Peyer's patch (tissue), 4 donors: ENCODE measurements at regions not wholly inside any gene's neighbourhood (a gene's known extent, or its start where the extent isn't known, plus 50 kb on each side); places are given as distances from the start of the nearest gene placed in this dataset.

ENCODE experiments used
- DNase-seq, 3 donors: peaks; one replicate each; pipeline ENCODE4 v3.0.0-alpha.2; 2017 to 2019
- H3K27ac ChIP-seq, 4 donors: fragments of 200-600 bp; sonication (generic); one replicate each; pipeline ENCODE4 v1.5.1; 2016 to 2019
- H3K27me3 ChIP-seq, 2 donors: fragments of 200-600 bp; sonication (generic); one replicate each; pipeline ENCODE4 v1.5.1; 2019
- H3K36me3 ChIP-seq, 3 donors: fragments of 200-600 bp; sonication (generic); one replicate each; pipeline ENCODE4 v1.5.1; 2016 to 2019
- H3K4me1 ChIP-seq, 4 donors: fragments of 200-600 bp; sonication (generic); one replicate each; pipeline ENCODE4 v1.5.1; 2016 to 2019
- H3K4me3 ChIP-seq, 4 donors: fragments of 200-600 bp; sonication (generic); 1 replicate in 3 of 4; 2 replicates in 1 of 4; pipeline ENCODE4 v1.5.1; 2016 to 2019; ENCODE audit warnings: mild to moderate bottlenecking in 1 of 4
- H3K9me3 ChIP-seq, 4 donors: fragments of 200-600 bp; sonication (generic); one replicate each; pipeline ENCODE4 v1.5.1; 2016 to 2019; ENCODE audit warnings: mild to moderate bottlenecking in 1 of 4
- POLR2A ChIP-seq, 2 donors: fragments of 450-650 bp; IDR thresholded peaks; one replicate each; pipeline ENCODE4 v1.5.1; 2017; ENCODE audit warnings: antibody characterized with exemption in 2 of 2, mild to moderate bottlenecking in 2 of 2, moderate library complexity in 2 of 2
- TF ChIP-seq, protein P1 (sequence below), 6 experiments: fragments of 450-650 bp in 4 of 6; fragments of 200-600 bp in 2 of 6; sonication (generic) in 1 of 6; IDR thresholded peaks; one replicate each; pipeline ENCODE4 v1.5.1; 2017 to 2019; ENCODE audit warnings: antibody characterized with exemption in 6 of 6, mild to moderate bottlenecking in 3 of 6, moderate library complexity in 1 of 6

DNA sequence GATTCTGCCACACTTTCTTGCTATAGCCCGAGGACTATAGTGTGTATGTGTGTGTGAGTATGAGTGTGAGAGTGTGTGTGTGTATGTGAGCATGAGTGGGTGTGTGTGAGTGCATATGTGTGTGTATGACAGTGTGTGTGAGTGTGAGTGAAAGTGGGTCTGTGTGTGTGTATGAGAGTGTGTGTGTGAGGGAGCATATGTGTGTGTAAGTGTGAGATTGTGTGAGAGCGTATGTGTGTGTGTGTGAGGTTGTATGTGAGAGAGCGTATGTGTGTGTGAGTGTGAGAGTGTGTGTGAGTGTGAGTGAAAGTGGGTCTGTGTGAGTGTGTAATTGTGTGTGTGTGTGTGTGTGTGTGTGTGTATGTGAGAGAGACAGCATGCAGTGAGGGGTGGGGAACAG is 89.0 kb upstream of the ACSL3 start:
- no peak for DNase-seq
- Histone ChIP-seq H3K36me3 (no peaks in the 10 kb centered on the region), H3K27ac (no peak overlapping the region), H3K4me1 (no peaks in the 10 kb centered on the region), H3K27me3 (no peaks in the 10 kb centered on the region), H3K9me3 (no peaks in the 10 kb centered on the region), H3K4me3 (no peak overlapping the region)
- TF ChIP-seq, protein P1, sequence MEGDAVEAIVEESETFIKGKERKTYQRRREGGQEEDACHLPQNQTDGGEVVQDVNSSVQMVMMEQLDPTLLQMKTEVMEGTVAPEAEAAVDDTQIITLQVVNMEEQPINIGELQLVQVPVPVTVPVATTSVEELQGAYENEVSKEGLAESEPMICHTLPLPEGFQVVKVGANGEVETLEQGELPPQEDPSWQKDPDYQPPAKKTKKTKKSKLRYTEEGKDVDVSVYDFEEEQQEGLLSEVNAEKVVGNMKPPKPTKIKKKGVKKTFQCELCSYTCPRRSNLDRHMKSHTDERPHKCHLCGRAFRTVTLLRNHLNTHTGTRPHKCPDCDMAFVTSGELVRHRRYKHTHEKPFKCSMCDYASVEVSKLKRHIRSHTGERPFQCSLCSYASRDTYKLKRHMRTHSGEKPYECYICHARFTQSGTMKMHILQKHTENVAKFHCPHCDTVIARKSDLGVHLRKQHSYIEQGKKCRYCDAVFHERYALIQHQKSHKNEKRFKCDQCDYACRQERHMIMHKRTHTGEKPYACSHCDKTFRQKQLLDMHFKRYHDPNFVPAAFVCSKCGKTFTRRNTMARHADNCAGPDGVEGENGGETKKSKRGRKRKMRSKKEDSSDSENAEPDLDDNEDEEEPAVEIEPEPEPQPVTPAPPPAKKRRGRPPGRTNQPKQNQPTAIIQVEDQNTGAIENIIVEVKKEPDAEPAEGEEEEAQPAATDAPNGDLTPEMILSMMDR (IDR thresholded peaks at IDR 0.05): no peak
- TF ChIP-seq POLR2A (IDR thresholded peaks at IDR 0.05): no peak

DNA sequence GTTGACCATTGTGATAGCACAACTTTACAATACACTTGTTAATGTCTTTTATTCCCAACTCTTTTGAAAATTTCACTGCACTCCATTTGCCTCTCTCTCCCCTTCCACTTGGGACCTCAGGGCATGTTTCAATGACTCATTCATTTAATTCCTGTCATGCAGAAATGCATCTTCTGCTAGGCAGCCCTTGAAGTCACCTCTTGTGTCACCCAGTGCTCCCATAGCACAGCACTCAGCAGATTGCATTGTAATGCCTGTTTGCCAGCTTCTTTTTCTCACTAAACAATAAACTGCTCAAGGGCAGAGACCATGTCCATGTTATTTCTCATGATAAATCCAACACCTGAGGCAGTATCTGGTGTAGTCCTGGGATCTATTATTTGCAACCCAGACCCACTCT is 85.9 kb upstream of the ACSL3 start:
- TF ChIP-seq, protein P1 (IDR thresholded peaks at IDR 0.05): no peak
- TF ChIP-seq POLR2A (IDR thresholded peaks at IDR 0.05): no peak
- no peaks in the 10 kb centered on the region for H3K4me1 ChIP-seq
- no peak for DNase-seq
- H3K27ac ChIP-seq: no peak overlapping the region
- no peaks in the 10 kb centered on the region for H3K27me3 ChIP-seq
- H3K4me3 ChIP-seq: no peak overlapping the region
- no peaks in the 10 kb centered on the region for H3K9me3 ChIP-seq
- H3K36me3 ChIP-seq: no peaks in the 10 kb centered on the region

DNA sequence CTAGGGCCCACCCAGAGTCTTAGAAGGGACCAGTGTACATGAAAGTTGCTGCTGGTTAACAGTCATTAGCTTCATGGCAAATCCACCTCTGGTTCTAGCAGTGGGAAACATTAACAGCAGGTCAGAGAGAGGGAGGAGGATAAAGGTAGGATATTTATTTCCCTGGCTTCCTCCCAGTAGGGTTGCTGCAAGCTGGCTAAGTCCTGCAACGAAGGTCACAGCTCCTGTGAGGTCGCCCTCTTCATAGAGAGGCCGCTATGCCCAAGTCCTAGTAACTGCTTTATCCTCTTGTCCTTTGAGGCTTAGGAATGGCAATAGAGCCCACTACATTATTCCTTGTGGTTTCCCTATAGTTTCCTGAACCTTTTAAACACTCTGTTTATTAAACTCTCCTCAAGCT is 84.0 kb upstream of the ACSL3 start:
- no peak for TF ChIP-seq POLR2A (IDR thresholded peaks at IDR 0.05)
- TF ChIP-seq, protein P1 (IDR thresholded peaks at IDR 0.05): no peak
- Histone ChIP-seq H3K27me3 (no peaks in the 10 kb centered on the region), H3K27ac (no peak overlapping the region), H3K36me3 (no peaks in the 10 kb centered on the region), H3K4me3 (no peak overlapping the region), H3K9me3 (no peaks in the 10 kb centered on the region), H3K4me1 (no peaks in the 10 kb centered on the region)
- DNase-seq: no peak

DNA sequence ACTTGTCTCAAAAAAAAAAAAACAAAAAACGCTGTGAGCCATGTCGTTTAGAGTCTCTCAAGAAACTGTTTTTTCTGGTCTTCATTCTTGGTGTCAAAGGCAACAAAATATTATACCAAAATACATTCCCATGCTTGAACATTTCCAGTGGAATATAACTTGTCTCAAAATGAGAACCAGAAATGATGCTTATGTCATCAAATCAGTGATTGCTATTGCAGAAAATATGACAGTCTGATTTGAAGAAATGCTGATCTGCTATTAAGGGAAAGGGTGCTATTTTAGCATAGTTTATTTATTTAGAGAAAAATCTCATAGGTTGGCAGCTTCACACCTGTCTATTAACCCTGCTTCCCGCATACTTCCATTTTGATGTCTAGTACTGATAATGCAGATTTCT is 82.4 kb upstream of the ACSL3 start:
- Histone ChIP-seq H3K9me3 (no peaks in the 10 kb centered on the region), H3K4me1 (no peaks in the 10 kb centered on the region), H3K27ac (no peak overlapping the region), H3K36me3 (no peaks in the 10 kb centered on the region), H3K4me3 (no peak overlapping the region), H3K27me3 (no peaks in the 10 kb centered on the region)
- TF ChIP-seq, protein P1 (IDR thresholded peaks at IDR 0.05): no peak
- TF ChIP-seq POLR2A (IDR thresholded peaks at IDR 0.05): no peak
- DNase-seq: no peak

DNA sequence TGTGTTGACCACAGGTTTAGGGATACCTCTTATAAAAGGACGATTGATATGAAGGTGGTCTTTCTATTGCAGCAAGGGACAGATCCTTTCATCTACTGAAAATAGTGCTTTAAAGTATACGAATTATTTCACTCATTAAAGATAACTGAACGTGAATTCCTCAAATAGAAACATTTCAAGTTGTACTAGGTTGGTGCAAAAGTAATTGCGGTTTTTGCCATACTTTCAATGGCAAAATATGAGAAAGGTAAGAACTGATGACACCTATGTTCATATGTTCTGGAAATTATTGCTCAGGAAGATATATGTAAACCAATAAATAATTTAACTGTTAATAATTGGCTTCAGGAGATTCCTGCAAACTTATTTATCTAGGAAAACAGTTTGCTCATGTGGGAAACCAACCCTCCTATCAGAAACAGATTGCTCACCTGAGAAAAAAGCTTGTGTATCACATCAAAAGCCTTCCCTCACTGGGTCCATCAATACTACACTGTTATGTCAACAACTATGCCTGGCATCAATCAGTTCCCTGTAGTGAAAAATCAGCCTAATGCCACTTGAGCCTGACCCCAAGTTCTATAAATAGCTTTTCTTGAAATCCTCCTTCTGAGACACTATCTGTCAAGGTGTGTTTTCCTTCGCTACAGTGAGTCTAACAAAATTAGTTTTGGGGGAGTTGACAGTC is 81.5 kb upstream of the ACSL3 start:
- H3K4me1 ChIP-seq: no peaks in the 10 kb centered on the region
- H3K27ac ChIP-seq: no peak overlapping the region
- TF ChIP-seq POLR2A (IDR thresholded peaks at IDR 0.05): no peak
- DNase-seq: no peak
- H3K4me3 ChIP-seq: no peak overlapping the region
- no peaks in the 10 kb centered on the region for H3K27me3 ChIP-seq
- no peaks in the 10 kb centered on the region for H3K9me3 ChIP-seq
- no peaks in the 10 kb centered on the region for H3K36me3 ChIP-seq

DNA sequence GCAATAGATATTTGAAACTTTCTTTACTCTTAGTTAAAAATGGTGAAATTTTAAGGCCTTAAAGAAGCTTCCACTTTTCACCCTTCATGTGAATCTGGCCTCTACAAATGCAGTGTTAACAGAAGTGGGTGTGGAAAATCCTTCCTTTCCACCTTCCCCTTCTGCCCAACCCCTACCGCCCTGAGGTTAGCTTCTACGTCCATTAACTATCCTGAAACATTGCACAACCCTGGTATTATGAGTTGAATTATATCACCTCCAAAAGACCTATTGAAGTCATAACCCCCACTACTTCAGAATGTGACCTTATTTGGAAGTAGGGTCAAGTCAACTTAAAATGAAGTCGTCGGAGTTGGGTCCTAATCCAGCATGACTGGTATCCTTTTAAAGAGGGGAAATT is 80.8 kb upstream of the ACSL3 start:
- Histone ChIP-seq H3K9me3 (no peaks in the 10 kb centered on the region), H3K36me3 (no peaks in the 10 kb centered on the region), H3K4me1 (no peaks in the 10 kb centered on the region), H3K4me3 (no peak overlapping the region), H3K27ac (no peak overlapping the region), H3K27me3 (no peaks in the 10 kb centered on the region)
- TF ChIP-seq, protein P1 (IDR thresholded peaks at IDR 0.05): no peak
- no peak for TF ChIP-seq POLR2A (IDR thresholded peaks at IDR 0.05)
- no peak for DNase-seq
